ENCODE measurements at regions not wholly inside any gene's neighbourhood (a gene's known extent, or its start where the extent isn't known, plus 50 kb on each side); places are given as distances from the start of the nearest gene placed in this dataset.

DNA sequence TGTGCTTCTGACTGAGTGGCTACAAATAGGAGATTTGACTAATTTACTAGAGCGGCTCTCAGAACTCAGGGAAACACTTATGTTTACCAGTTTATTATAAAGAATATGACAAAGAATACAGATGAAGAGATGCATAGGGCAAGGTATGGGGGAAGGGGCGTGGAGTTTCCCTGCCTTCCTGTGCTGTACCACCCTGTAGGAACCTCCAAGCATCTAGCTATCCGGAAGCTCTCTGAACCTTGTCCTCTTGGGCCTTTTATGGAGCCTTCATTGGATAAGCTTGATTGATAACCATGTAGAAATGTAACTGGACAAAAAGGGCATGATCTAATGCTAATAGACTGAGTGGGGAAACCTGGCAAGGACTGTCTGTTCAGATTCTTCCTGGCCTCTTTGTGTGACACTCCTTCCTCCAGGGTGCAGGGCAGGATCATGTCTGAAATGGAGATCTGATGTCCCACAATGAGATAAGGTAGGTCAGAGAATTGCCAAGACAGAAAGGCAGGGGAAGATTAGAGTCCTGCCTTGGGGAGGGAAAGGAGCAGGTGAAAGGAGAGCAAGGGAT lies 101.8 kb upstream of the NPAS2 start:
- peaks cover 0 to 3% (median 2%) of the 10 kb centered on the region in 3 donors for H3K27me3 Mint-ChIP-seq (ENCODE audit: low read depth in 3 of 3)
- no peak for DNase-seq
- H3K9me3 Mint-ChIP-seq, result no peaks in the 10 kb centered on the region
- no peaks in the 10 kb centered on the region for H3K4me1 Mint-ChIP-seq
- no peaks in the 10 kb centered on the region for H3K36me3 Mint-ChIP-seq
- no peak overlapping the region for H3K27ac Mint-ChIP-seq
- no peak overlapping the region for H3K4me3 Mint-ChIP-seq

DNA sequence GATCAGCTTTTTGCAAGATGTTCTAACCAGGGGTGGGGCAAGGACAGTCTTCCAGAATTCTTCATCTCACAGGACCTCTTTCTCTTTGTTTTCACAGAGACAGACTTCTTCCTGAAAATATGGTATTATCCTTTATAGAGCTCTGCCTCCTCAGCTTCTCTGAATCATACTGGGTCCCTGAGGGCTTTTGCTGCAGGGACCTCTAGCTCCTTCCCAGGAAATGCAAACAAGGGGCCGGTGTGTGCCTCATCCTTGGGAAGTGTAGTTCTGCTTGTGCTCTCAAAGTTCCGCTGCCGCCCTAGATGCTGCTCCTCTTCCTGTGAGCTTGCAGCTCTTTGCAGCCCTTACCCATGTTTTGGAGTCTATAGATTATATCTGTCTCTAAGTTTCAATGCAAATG lies 99.5 kb upstream of the NPAS2 start:
- no peaks in the 10 kb centered on the region for H3K9me3 Mint-ChIP-seq
- DNase-seq, result no peak
- H3K4me3 Mint-ChIP-seq, result no peak overlapping the region
- no peaks in the 10 kb centered on the region for H3K36me3 Mint-ChIP-seq
- peaks cover 0 to 3% (median 2%) of the 10 kb centered on the region in 3 donors for H3K27me3 Mint-ChIP-seq (ENCODE audit: low read depth in 3 of 3)
- no peaks in the 10 kb centered on the region for H3K4me1 Mint-ChIP-seq
- no peak overlapping the region for H3K27ac Mint-ChIP-seq

DNA sequence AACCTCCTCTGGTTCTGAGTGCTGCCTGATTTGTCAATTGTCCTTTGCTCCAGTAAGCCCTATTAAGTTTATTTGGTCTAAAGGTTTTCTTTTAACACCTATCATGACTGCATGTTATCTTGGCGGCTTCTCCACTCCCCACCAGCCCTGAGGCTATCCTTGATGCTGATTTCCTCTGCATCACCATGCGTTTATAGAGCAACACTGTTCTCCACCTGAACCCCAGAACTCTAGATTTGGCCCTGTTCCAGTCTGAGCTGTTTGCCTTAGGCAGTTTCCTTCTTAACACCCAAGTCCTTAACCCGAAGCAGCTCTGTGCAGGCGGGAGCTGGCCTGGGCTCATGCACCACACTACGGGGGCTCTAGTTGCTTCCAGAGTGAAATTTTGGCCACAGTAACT lies 98.2 kb upstream of the NPAS2 start:
- no peaks in the 10 kb centered on the region for H3K9me3 Mint-ChIP-seq
- no peaks in the 10 kb centered on the region for H3K4me1 Mint-ChIP-seq
- H3K27ac Mint-ChIP-seq, result no peak overlapping the region
- no peak for DNase-seq
- H3K27me3 Mint-ChIP-seq (ENCODE audit: low read depth in 3 of 3), result peaks cover 0 to 4% (median 2%) of the 10 kb centered on the region in 3 donors
- H3K4me3 Mint-ChIP-seq, result no peak overlapping the region
- H3K36me3 Mint-ChIP-seq, result no peaks in the 10 kb centered on the region

DNA sequence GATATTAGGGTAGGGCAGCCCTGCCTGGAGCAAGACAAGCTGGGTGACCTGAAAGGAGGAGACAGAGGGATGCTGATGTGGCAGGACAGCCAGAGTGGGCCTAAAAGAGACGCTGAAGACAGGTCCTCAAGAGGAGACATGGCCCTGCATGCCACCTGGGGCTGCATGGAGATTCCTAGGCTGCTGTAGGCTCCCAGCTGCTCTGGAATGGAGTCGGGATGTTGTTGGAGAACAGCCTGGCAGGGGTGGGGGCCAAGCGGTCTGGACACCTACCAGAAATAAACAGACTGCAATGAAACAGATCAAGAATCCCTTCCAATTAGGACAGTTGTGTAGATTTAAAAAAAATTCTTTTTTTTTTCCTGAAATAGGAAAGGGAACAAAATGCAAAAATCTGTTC lies 97.8 kb upstream of the NPAS2 start:
- H3K27ac Mint-ChIP-seq, result no peak overlapping the region
- no peaks in the 10 kb centered on the region for H3K36me3 Mint-ChIP-seq
- H3K4me1 Mint-ChIP-seq, result no peaks in the 10 kb centered on the region
- no peak for DNase-seq
- peaks cover 0 to 4% (median 0%) of the 10 kb centered on the region in 3 donors for H3K27me3 Mint-ChIP-seq (ENCODE audit: low read depth in 3 of 3)
- no peak overlapping the region for H3K4me3 Mint-ChIP-seq
- no peaks in the 10 kb centered on the region for H3K9me3 Mint-ChIP-seq

DNA sequence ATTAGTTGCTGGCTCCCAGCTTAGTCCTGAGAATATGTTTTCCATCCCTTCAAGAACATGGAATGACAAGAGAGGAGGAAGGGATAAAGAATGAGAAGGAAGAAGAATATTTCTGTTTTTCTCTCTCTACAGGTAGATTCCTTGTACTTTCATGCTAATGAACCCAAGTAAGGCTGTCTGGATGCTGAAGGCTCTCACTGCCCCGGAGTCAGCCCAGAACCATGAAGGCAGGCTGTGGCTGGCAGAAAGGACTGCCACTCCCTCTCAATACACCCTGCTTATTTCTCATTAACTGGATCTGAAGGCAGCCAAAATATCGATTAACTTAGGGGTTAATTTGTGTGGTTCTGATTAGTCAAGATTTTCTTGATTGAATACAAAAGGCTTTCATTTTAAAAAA lies 93.1 kb upstream of the NPAS2 start:
- peaks cover 0 to 10% (median 0%) of the 10 kb centered on the region in 3 donors for H3K27me3 Mint-ChIP-seq (ENCODE audit: low read depth in 3 of 3)
- no peak for DNase-seq
- H3K4me1 Mint-ChIP-seq, result no peaks in the 10 kb centered on the region
- peaks cover 0 to 4% (median 0%) of the 10 kb centered on the region in 6 donors for H3K9me3 Mint-ChIP-seq
- no peak overlapping the region for H3K4me3 Mint-ChIP-seq
- H3K27ac Mint-ChIP-seq, result no peak overlapping the region
- H3K36me3 Mint-ChIP-seq, result no peaks in the 10 kb centered on the region

DNA sequence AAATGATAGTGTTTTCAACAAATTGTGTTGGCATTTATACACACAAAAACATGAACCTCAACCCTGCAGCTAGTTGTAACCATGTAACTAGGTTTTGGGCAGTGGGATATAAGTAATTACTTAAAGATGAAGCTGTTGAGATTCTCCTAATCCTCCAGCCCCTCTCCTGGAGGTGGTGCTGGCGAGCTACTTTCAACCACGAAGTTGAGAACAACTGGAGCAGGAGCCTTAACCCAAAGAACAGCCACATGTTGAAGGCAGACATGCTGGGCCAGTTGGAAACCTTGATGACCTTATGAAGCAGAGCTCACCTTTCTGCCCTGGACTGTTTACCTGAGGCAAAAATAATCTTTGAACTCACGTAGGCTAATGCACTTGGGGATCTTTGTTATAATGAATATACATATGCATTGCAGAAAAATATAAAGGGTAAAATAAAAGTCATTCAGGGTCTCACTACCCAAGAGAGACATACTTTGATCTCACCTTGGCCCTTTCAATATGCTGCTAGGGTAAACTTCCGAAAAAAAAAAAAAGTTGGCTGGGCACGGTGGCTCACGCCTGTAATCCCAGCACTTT lies 89.6 kb upstream of the NPAS2 start:
- H3K4me1 Mint-ChIP-seq, result no peaks in the 10 kb centered on the region
- H3K4me3 Mint-ChIP-seq, result no peak overlapping the region
- H3K27ac Mint-ChIP-seq, result no peak overlapping the region
- DNase-seq, result no peak
- H3K9me3 Mint-ChIP-seq, result peaks cover 0 to 4% (median 0%) of the 10 kb centered on the region in 6 donors
- no peaks in the 10 kb centered on the region for H3K36me3 Mint-ChIP-seq
- peaks cover 1 to 7% (median 2%) of the 10 kb centered on the region in 3 donors for H3K27me3 Mint-ChIP-seq (ENCODE audit: low read depth in 3 of 3)

DNA sequence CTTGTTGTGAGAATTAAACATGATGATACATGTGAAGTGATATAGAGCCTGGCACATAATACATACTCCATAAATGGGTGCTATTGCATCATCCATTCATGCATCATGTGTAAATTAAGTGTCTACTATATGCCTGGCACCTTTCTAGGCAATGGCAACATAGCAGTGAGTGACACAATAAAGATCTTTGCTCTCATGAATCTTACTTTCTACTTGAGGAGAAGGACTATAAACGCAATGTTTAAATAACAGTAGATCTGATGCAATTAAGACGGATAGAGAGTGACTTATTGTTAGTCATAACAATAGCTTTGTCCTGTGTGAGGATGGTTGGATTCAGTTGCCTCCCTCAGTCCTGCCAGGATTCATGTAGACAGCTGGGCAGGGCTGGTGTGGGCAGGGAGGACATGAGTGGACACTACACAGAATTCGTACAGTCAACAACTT lies 88.4 kb upstream of the NPAS2 start:
- Mint-ChIP-seq H3K9me3 (peaks cover 0 to 4% (median 0%) of the 10 kb centered on the region in 6 donors), H3K4me1 (no peaks in the 10 kb centered on the region), H3K27me3 (ENCODE audit: low read depth in 3 of 3) (peaks cover 1 to 6% (median 2%) of the 10 kb centered on the region in 3 donors), H3K4me3 (no peak overlapping the region), H3K27ac (no peak overlapping the region), H3K36me3 (no peaks in the 10 kb centered on the region)
- DNase-seq, result no peak

DNA sequence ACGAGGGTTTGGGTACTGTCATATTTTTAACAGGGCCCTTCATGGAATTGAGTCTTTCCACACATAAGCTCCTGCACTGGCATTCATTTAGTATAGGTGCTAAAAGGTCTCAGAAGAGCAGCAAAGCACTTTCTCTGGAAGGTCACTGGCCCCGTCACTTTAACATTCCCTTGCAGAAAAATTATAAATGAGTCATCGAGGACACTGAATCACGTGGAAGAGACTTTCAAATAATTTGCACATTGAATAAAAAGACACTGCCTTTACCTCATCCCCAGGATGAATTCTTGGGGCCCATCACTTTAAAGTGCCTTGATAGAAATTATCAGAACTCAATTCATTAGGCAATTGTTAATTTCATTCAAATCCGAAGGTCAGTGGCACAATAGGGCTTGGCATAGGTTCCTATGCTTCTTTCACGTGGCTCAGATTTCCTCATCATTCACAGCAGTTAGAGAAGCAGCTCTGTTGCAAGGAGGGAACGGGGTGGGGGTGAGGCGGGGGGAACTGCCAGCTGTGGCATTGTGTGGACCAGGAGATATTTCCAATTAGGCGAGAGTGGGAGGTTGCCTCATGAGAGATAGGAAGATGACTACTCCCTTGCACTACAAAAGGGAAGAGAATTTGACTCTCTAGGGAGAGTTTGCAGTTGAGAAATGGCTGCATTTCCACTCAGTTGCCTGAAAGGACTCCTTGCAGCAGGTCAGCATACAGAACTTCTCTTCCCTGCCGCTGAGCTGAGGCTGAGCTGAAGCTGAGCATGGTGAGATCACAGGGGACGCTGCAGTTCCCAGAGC lies 86.3 kb upstream of the NPAS2 start:
- Mint-ChIP-seq H3K27me3 (ENCODE audit: low read depth in 3 of 3) (peaks cover 4 to 6% (median 4%) of the 10 kb centered on the region in 3 donors), H3K4me1 (no peaks in the 10 kb centered on the region), H3K36me3 (no peaks in the 10 kb centered on the region), H3K27ac (no peak overlapping the region), H3K9me3 (peaks cover 0 to 1% (median 0%) of the 10 kb centered on the region in 6 donors), H3K4me3 (no peak overlapping the region)
- DNase-seq, result no peak

DNA sequence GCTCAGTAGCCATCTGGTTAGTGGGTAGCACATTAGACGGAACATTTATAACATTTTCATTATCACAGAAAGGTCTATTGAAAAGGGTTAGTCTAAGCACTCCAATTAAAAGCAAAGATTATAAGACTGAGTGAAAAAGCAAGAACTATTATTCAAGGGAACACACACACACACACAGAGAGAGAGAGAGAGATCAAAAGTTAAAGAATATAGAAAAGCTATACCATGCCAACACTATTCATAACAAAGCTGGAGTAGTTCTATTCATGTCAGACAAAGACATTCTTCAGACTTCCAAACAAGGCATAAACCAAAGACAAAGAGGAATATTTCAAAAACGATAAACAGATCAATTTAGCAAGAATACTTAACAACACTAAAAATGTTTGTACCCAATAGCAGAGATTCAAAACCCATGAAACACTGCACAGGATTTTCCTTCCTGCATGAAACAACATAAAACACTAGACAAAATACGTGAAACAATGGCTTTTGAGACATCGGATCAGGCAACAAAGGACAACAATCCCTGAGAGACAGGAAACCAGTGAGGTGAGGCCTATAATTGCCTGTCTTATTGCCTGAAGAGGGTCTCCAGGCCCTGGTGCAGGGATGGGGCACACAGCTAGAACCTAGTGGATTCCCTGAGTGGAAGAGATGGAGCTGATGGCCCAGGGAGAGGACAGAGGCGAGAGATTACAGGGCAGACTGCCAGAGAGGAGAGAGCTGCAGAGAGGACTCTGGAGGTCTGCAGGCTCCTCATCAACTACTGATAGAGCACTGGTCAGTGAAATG lies 83.6 kb upstream of the NPAS2 start:
- Mint-ChIP-seq H3K27me3 (ENCODE audit: low read depth in 3 of 3) (peaks cover 4 to 11% (median 6%) of the 10 kb centered on the region in 3 donors), H3K9me3 (no peaks in the 10 kb centered on the region), H3K4me3 (no peak overlapping the region), H3K4me1 (no peaks in the 10 kb centered on the region), H3K27ac (no peak overlapping the region), H3K36me3 (no peaks in the 10 kb centered on the region)
- no peak for DNase-seq

DNA sequence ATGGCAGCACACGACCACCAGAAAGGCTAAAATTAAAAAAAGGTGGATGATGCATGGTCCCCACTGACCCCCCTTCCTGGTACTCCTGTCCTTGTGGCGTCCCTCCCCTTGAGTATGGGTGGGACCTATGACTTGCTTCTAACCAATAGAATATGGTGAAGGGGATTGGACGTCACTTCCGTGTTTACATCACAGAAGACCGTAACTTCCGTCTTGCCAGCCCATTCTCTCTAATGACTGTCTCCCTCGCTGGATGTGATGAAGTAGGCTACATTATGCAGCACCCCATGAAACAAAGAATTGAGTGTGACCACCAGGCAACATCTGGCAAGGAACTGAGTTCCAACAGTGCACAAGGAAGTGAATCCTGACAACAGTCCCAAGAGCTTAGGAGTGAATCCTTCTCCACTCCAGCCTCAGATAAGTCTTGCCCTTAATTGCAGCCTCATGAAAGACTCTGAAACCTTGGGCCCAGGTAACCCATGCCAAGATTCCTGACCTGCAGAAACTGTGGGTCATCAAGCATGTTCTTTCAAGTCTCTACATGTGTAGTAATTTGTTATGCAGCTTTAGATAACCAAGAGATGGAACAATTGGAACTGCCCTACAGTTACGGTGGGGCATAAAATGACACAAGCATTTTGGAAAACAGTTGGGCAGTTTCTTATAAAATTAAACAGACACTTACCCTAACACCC lies 80.1 kb upstream of the NPAS2 start:
- no peaks in the 10 kb centered on the region for H3K4me1 Mint-ChIP-seq

DNA sequence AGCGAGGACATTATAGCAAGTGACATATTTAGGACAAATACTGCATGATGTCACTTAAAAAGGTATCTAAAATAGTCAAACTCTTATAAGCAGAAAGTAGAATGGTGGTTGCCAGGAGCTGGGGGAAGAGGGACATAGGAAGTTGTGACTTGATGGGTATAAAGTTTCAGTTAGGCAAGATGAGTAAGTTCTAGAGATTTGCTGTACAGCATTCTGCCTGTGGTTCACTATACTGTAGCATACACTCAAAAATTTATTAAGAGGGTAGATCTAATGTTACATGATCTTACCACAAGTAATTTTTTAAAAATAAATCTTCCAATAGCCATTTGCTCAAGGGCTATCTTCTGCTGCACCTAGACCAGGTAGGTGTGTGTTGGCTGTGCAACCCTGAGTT lies 78.1 kb upstream of the NPAS2 start:
- H3K4me1 Mint-ChIP-seq, result no peaks in the 10 kb centered on the region
- DNase-seq, result no peak
- H3K9me3 Mint-ChIP-seq, result no peaks in the 10 kb centered on the region
- H3K27me3 Mint-ChIP-seq (ENCODE audit: low read depth in 3 of 3), result peaks cover 0 to 20% (median 8%) of the 10 kb centered on the region in 3 donors
- no peak overlapping the region for H3K27ac Mint-ChIP-seq
- no peak overlapping the region for H3K4me3 Mint-ChIP-seq
- H3K36me3 Mint-ChIP-seq, result no peaks in the 10 kb centered on the region

More for the DNA sequence above, 80.1 kb upstream of the NPAS2 start:
- Mint-ChIP-seq H3K27ac (no peak overlapping the region), H3K36me3 (no peaks in the 10 kb centered on the region), H3K27me3 (ENCODE audit: low read depth in 3 of 3) (peaks cover 0 to 20% (median 10%) of the 10 kb centered on the region in 3 donors), H3K4me3 (no peak overlapping the region), H3K9me3 (no peaks in the 10 kb centered on the region)
- no peak for DNase-seq

DNA sequence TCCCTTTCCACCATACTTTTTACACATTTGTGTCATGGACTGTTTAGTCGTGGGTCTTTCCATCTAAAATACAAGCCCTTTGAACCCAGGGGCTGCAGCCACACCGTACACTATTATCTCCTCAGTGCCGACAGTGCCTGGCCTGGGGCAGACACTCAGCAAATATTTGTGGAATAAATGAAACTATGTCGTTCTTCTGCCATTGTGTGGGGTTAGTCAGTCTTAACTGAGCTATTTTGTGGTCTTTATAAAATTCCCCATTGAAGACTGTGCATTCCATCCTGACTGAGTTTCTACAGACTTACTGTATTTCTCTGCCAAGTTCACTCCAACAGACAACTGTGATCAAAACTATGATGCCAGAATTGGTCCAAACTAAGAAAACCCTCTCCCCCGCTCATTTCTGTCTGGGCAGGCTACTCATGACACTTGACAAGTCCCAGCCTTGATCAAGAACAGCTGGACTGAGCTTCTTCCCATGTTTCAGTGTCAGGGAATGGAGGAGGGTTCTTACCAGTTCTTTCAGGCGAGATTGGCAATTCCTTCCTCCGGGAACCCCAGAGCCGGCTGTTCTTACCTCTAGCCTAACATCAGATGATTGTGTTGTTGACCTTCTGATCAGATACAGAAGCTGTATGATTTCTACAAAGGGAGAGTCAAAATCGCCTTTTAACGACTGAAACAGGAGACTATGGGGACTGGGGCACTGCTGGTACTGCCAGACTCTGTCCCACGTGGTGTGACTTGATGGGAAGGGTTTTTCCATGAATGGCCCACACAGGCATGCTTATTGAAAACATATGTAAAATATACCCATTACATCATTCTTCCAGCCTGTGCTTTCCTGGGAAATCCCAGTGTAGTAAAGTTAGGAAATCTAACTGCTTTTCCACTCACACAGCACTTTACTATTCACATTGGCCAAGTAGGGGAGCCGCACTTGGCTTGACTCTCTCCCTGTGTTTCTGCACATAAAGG lies 77.4 kb upstream of the NPAS2 start:
- H3K27ac Mint-ChIP-seq, result no peak overlapping the region

More for the DNA sequence above, 77.4 kb upstream of the NPAS2 start:
- no peak for DNase-seq
- H3K9me3 Mint-ChIP-seq, result no peaks in the 10 kb centered on the region
- H3K36me3 Mint-ChIP-seq, result no peaks in the 10 kb centered on the region
- H3K4me3 Mint-ChIP-seq, result no peak overlapping the region
- H3K27me3 Mint-ChIP-seq (ENCODE audit: low read depth in 3 of 3), result peaks cover 0 to 20% (median 7%) of the 10 kb centered on the region in 3 donors
- peaks cover 0 to under 1% of the 10 kb centered on the region in 2 donors for H3K4me1 Mint-ChIP-seq

All from immature natural killer cell (primary cell).